ENCODE measurements at regions not wholly inside any gene's neighbourhood (a gene's known extent, or its start where the extent isn't known, plus 50 kb on each side); places are given as distances from the start of the nearest gene placed in this dataset.

- TF ChIP-seq, protein P1, sequence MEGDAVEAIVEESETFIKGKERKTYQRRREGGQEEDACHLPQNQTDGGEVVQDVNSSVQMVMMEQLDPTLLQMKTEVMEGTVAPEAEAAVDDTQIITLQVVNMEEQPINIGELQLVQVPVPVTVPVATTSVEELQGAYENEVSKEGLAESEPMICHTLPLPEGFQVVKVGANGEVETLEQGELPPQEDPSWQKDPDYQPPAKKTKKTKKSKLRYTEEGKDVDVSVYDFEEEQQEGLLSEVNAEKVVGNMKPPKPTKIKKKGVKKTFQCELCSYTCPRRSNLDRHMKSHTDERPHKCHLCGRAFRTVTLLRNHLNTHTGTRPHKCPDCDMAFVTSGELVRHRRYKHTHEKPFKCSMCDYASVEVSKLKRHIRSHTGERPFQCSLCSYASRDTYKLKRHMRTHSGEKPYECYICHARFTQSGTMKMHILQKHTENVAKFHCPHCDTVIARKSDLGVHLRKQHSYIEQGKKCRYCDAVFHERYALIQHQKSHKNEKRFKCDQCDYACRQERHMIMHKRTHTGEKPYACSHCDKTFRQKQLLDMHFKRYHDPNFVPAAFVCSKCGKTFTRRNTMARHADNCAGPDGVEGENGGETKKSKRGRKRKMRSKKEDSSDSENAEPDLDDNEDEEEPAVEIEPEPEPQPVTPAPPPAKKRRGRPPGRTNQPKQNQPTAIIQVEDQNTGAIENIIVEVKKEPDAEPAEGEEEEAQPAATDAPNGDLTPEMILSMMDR (IDR thresholded peaks at IDR 0.05): no peak
- TF ChIP-seq POLR2A (IDR thresholded peaks at IDR 0.05): no peak
These were observed 180.8 kb upstream of the IRX3 start for GRCh38 chr16:54467398-54467797.
